ENCODE measurements at regions not wholly inside any gene's neighbourhood (a gene's known extent, or its start where the extent isn't known, plus 50 kb on each side); places are given as distances from the start of the nearest gene placed in this dataset.

DNA sequence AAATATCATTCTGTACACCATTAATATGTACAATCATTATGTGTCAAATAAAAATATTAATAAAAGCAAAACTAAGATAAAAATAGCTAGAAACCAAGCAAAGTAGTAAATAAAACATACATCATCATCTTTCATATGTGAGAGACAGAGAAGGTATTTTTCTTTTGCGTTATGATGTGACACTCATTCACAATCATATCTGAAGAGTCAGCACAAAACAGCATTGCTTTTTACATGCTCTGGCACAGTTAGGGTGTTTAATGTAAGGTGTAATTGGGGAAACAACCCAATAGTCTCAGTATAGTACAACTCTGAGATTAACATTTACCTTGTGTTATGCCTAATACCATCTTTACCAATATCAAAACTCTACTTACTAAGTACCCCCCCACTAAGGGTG lies 376.6 kb downstream of the TMA16 start:
- DNase-seq (ENCODE audit: low spot score): no peak

DNA sequence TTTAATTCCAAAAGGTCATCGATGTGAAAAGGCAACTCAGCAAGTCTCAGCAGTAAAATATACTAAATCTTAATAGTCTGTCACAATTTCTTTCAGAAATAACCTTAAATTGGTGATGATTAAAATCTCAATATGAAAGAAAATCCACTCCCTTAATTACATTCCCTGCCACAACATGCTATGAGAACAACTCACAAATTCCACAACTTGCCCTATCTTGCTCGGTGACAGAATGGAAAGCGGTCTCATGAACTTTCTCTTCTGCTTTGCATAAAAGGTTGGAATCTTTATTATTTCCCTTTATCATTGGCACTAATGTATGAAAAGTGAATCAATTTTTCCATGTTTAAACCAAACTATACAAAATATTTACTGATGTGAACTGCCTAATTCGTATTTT lies 380.8 kb downstream of the TMA16 start:
- DNase-seq (ENCODE audit: low spot score): no peak

DNA sequence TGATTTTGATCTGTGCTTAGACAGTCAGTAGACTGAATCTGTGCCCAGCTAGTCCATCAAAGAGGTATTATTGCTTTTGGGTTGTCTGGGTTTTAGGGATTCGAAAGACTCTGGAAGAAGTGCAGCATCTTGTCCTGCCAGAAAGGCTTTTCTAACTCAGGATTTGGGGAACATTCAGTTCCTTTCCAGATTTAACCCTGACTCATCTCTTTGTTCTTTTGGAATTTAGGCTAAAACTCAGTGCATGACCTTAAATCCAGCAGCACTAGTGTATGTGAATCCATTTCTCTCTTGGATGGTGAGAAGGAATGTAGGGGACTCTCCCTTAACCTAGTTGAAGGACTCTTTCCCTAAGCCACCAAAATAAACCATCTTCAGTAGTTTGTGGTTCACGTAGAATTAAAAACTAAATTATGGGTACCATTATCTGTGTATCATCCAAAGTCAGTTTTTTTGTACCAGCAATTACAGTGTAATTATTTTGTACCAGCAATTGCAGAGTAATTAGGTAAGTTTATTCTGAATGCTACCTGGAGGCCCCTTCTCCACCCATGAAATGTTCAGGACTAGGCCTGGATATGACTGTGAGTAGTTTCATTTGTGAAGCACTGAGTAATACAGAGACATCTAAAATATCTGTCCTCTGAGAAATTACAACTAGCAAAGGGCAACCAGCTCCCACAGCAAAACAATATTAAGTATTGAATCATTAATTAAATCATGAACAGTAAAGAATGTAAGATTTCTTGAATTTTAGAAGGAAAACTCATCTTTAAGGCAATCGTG lies 384.0 kb downstream of the TMA16 start:
- no peak for DNase-seq (ENCODE audit: low spot score)

DNA sequence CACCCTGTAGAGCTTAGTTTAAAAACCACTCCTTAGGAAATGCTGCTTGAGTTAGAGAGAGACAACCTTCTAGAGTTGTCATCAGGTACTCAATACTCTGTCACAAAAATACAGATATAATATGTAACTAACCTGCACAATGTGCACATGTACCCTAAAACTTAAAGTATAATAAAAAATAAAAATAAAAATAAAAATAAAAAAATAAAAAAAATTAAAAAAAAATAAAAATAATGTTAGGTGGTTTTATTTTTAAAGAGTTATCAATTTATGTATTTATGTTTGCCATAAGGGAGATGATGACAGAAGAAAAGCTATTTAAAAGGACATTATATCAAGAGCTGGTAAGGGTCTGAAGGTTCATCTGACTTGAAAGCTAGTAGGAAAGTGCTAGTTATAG lies 397.9 kb downstream of the TMA16 start:
- DNase-seq (ENCODE audit: low spot score): no peak

DNA sequence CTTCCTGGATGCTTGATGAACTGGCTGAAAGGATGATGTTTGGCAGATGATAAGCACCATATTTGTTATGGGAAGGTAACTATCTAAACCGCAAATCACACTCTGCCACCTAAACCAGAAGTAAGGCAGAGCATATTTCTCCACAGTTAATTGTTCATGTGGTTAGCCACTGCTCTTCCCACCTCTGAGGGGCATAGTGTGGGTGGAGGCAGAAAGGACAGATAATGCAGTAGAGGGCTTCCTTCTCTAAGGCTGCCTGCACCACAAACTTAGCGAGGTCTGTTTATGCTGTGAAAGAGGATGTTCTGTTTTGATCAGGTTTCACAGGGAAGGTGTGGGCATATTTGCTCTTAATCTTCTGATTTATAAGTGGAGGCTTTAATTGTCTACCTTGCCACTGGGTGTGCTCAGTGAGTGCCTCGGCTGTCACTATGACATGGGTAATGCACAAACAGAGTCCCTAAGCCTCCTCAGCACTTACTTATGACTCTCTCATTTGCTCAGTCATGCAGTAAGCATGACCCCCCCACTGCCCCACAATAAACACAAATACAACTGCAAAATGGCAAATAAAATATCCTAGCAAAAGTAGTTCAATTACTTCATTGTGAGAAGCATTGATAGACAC lies 401.0 kb downstream of the TMA16 start:
- no peak for DNase-seq (ENCODE audit: low spot score)

DNA sequence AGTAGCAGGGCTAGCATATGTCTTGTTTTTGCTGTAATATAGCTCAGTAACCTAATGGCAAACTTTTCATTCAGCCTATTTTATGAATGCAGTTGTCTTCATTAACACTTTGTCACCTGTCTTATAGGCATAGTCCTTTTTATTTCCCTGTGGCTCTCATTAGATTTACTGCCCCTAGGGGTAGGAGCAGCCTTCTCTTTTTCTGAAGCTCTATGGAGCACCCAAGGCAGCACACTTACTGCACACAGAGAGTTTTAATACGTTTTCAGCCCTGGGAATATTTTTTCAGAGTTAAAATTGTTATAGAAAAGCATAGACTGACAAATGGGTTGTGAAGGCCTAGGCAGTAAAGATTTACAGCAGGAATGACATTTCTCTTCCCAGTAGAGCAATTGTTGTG lies 406.8 kb downstream of the TMA16 start:
- no peak for DNase-seq (ENCODE audit: low spot score)

DNA sequence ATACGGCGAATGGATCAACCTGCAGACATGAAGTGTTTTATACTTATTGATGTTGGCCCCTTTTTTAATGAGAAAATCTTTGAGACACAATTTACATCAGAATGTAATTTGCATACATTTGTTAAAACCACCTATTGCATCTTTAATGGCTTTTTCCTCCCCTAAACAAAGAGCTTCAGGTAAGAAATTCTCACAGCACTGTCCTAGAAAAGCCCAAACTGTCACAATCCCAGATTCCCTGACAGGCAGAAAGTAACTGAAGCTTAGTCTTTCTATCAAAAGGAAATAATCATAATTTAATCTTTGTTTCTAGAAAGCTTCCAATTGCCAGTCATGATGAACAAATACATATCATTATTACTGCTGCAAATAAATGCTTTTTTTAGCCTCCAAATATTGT lies 407.9 kb downstream of the TMA16 start:
- no peak for DNase-seq (ENCODE audit: low spot score)

DNA sequence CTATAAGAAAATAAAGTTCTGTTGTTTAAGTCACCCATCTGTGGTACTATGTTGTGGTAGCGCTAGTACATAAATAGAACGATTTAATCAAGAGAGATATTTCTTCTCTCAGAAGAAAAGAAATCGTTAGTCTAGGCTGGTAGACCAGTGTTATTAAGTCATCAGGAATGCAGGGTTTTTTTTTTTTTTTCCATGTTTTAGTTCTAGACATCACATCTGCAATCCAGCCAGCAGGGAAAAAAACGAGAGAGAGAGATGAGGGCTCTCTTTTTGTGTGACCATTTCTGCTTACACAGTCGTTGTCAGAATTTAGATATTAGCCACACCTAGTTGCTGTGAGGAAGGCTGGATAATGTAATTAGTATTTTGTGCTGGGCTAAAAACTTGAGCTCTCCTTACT lies 417.4 kb downstream of the TMA16 start:
- DNase-seq (ENCODE audit: low spot score): no peak

DNA sequence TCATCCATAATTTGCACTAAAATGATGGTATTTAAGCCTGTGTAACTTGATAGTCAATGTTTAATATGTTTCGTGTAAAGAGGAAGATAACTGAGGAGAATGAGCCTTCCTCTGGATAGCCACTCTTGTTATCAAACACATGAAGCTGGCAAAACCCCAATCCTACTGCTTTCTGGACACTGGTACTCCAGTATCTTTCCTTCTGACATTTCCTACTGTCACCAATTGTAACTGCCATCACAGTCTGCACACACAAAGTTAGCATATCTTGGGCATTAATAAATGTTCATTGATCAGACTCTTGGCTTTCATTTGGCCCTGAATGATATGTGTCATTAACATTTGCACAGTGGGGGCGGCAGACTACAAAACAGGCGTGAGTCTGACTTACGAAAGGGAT lies 419.1 kb downstream of the TMA16 start:
- no peak for DNase-seq (ENCODE audit: low spot score)

DNA sequence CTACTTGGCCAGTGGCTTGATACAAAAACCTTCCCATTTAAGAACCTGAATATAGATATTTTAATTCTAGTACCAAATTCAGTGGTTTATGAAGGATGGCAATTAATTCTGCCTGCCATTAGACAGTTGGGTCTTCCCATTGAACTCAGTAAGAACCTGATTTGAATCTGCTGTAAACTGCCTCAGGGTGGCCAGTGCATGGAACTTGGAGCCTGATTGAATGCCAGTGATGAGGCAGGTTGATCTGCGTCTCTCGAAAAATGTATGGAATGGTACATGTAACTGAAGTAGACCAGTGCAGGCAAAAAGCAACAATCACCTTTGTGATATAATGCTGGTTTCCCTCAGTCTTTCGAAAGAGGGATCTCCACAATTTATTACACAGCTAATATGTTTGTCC lies 421.4 kb downstream of the TMA16 start:
- no peak for DNase-seq (ENCODE audit: low spot score)

DNA sequence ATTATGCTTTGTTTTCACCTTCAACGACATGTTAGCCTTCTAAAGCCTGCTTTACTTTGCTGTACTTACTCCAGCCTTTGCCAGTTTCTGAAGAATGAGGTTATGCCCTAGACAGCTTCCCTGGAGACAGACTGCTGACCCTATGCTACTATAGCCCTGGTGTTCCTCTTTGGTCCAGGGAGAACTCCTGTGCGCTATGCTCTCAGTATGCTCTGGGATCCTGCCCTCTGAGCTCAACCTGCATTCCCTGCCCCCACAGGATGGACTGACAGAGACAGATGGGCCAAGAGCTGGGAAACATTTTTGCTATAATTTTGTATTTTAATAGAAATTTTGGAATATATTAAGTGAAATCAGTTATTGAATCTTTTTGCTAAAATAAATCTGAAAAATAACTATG lies 425.9 kb downstream of the TMA16 start:
- no peak for DNase-seq (ENCODE audit: low spot score)

DNA sequence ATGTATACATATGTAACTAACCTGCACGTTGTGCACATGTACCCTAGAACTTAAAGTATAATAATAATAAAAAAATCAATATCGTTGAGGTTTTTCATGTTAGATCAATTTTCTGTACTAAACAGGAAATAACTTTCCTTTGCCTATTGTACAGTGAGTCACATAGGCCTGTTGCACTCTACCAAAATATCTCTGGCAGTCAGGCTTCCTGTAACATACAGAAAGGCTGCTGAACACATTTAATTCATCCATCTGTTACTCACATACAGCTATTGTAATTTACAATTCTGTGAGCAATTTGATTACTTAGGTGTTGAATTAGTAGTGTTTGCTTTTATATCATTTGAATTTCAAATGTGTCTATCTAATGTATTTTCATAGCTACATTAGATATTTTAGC lies 427.8 kb downstream of the TMA16 start:
- peak; percentile 0 for DNase-seq (ENCODE audit: low spot score)

DNA sequence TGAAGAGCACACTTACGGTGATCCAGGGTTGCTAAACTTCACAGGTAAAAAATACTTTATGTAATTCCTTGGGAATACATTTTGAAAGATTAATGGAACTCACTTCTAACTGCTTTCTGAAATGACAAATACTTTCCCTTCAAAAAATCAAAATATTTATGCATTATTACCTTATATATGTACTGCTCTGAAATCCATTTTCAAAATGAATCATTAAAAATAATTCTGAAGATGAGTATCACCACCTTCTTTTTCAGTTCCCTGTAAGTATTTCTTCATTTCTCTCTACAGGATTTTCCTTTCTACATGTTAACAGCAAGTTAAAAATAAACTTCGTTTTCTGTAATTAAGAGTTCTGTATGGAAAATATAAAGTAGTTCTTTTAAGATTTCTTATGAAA lies 428.6 kb downstream of the TMA16 start:
- DNase-seq (ENCODE audit: low spot score): no peak

DNA sequence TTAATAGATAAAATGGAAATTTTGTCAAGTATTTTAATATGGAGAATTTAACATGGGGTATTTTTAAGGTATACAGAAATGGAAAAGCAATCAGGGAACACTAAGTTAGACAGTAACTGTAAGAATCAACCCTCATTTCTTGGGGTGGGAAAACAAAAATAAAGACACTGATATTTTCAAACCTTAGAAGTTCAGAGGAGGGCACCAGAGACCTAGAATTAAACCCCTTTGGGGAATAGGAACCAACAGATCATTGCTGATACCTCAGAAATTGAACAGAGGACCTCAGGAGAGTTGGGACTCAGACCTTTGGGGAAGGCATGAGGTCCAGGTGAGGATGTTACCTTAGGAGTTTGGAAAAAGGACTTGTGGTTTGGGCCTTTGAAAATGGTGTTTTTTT lies 435.6 kb downstream of the TMA16 start:
- no peak for DNase-seq (ENCODE audit: low spot score)

DNA sequence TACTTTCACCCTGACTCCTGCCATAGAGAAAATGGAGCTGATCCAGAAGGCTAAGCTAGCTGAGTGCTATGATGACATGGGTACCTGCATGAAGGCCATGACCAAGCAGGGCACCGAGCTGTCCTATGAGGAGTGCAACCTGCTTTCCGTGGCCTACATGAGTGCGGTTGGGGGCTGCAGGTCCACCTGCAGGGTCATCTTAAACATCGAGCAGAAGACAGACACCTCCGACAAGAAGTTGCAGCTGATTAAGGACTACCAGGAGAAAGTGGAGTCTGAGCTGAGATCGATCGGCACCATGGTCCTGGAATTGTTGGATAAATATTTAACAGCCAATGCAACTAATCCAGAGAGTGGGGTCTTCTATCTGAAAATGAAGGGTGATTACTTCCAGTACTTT lies 438.0 kb downstream of the TMA16 start:
- DNase-seq (ENCODE audit: low spot score): no peak

DNA sequence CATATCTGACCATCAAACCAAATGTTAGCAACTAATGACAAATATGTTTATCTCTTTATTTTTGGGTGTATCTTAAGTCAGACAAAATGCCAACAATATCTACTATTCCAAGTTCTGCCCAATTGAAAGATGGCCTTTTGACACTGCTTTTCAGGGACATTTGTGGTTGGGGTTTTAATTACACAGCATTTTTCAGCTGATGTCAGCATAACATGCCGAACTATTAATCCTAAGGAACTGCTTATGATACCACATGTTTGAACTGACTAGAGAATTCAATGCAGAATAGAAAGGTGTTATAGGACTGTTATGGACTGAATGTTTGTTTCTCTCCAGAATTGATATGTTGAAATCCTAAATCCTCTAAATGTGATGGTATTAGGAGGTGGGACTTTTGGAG lies 445.1 kb downstream of the TMA16 start:
- DNase-seq (ENCODE audit: low spot score): no peak

DNA sequence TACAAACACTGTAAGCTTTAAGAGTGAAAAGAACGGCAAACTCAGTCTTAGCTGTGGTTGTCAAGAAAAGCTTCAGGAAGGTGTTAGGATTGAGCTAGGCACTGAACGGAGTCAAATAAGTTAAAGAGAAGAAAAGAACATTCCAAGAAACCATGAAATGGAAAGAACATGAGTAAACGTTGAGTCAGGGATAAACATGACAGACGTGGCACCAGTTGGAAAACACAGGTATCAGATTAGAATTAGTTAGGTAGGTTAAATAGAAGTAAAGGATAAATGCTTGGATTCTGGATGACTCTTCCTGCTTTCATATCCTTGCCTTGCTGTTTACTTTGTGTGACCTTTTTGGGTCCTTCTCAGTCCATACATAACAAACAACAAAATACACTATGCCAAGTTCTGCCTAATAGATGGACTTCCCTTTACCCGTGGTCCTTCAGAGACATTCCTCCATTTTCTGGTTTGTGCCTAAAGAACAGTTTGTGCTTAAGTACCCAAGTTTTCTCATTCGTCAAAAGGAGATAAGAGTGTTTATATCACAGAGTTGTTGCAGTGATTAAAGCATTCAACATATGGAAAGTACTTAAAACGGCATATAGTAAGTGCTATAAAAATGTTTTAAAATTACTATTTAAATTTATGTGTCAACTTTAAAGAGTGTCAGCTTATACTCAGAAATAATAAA lies 446.9 kb downstream of the TMA16 start:
- DNase-seq (ENCODE audit: low spot score): no peak

DNA sequence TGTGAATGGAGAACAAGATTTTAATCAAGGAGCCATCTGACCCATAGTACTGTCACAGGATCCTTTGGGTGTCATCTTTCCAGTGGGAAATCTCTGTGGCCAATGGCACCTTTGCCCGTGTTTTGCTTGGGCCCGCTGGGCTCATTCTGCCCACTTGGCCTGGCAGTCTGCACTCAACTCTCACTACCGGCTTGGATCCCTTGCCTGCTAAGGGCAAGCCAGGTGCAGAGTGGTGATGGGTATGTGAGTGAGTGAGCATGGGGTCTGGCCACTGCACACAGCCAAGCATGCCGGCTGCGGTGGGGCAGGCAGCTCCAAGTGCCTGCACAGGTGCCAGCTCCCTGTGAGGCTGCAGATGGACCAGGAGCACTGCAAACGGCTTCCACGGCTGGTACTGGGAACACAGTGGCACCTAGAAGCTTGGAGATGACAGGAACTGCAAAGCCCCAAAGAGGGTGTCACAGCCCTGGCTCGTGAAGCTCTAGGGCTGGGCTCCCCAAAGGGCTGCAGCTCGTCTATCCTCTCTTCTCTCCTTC lies 454.5 kb downstream of the TMA16 start:
- no peak for DNase-seq (ENCODE audit: low spot score)

DNA sequence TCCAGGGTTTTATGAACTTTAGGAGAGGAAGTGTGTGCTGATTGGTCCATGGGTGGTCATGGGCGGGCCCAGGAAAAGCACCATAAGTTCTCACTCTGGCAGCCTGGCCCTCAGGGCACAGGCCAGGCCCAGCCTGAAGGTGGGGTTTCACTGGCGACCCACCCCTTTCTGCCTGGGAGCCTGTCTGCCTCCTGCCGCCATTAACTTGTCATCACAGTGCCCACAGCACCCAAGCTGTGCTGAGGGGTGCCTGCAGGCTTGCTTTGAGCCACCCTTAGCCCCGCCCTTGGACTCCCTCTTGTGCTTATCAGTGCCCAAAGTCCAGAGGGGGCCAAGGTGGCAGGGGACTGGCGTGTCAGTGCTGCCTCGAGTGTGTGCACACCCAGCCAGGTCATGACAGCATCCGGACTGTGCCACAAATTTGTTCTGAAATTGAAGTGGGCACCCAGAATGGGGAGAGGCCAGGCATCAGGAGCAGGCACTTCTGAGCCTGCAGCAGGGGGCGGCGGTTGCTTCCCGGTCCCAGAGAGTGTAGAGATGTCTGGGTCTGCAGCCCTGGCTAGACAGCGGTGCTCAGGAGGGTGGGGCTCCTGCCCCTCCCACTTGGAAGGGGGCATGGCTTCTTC lies 455.6 kb downstream of the TMA16 start:
- DNase-seq (ENCODE audit: low spot score): no peak

DNA sequence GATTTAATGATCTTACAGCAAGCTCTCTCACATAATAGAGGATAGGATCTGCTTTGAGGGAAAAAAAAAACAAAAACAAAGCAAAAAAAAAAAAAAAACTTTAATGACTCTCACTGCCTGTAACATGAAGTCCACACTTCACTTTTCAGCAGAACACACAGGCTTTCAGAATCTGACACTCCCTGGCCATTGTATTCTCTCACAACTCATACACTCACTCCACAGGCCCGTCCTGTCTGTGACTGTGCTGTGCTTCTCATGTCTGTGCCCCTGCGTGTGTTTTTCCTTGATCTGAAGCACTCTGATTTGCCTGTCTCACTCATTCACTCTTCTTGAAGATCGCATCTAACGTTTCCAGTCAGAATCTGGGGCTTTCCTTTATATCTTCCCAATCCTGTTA lies 460.8 kb downstream of the TMA16 start:
- DNase-seq (ENCODE audit: low spot score): no peak

DNA sequence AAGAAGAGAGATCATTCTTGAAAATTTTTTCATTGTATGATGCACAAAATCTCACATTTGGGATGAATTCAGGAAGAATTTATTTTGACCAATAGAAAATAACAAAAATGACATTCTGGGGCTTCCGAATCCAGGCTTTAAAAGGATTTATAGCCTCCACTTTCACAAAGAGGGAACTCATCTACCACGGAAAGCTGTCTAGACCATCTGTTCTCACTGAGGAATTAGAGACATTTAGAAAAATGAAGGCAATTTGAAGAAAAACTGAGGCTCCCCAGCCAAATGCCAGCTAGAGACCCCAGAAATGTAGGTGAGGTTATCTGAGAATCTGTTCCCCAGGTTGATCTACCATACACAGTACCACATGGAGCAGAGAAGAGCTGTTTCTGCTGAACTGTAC lies 464.3 kb downstream of the TMA16 start:
- DNase-seq (ENCODE audit: low spot score): no peak

DNA sequence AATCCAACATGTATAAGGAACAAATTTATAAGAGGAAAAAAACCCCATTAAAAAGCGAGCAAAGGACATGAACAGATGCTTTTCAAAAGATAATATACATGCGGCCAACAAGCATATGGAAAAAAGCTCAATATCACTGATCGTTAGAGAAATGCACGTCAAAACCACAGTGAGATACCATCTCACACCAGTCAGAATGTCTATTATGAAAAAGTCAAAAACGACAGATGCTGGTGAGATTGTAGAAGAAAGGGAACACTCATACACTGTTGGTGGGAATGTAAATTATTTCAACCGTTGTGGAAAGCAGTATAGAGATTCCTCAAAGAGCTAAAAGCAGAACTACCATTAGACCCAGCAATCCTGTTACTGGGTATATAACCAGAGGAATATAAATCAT lies 465.4 kb downstream of the TMA16 start:
- DNase-seq (ENCODE audit: low spot score): no peak

DNA sequence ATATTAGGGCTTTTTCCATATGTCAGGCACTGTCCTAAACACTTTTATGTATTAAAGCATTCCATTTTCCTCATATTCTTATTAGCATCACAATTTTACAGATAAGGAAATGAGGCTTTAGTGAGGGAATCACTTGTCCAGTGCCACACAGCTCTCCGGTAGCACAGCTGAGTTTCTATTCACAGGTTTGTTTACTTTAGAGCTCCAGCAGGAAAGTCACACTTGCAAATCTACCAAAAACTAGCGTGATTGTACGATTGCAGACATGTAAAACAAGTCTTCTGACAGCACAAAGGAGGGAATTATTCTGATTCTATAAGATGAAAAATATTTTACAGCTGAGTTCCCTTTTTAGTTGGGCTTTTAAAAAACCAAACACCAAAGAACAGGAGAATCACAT lies 472.1 kb downstream of the TMA16 start:
- DNase-seq (ENCODE audit: low spot score): no peak
